Esophagus squamous epithelium (tissue), 5 donors: ENCODE measurements at regions not wholly inside any gene's neighbourhood (a gene's known extent, or its start where the extent isn't known, plus 50 kb on each side); places are given as distances from the start of the nearest gene placed in this dataset.

Source experiments
- DNase-seq: peaks from one replicate; lab custom pipeline; 2025; lab: John Stamatoyannopoulos, UW
- H3K27ac ChIP-seq, 4 donors: fragments of 200-600 bp; sonication (generic); one replicate each; pipeline ENCODE4 v1.5.1; 2016 to 2019; ENCODE audit warnings: mild to moderate bottlenecking in 1 of 4
- H3K27me3 ChIP-seq, 4 donors: fragments of 200-600 bp; sonication (generic); 1 replicate in 3 of 4; 2 replicates in 1 of 4; pipeline versions ENCODE4 v1.5.1 to v1.6.0; 2017 to 2021; ENCODE audit warnings: antibody characterized with exemption in 1 of 4
- H3K36me3 ChIP-seq, 3 donors: fragments of 200-600 bp; sonication (generic); one replicate each; pipeline ENCODE4 v1.5.1; 2016 to 2019
- H3K4me1 ChIP-seq, 3 donors: fragments of 200-600 bp; sonication (generic); one replicate each; pipeline ENCODE4 v1.5.1; 2017 to 2019
- H3K4me3 ChIP-seq, 4 donors: fragments of 200-600 bp; sonication (generic); 1 replicate in 3 of 4; 2 replicates in 1 of 4; pipeline ENCODE4 v1.5.1; 2016 to 2019; ENCODE audit warnings: mild to moderate bottlenecking in 2 of 4, moderate library complexity in 1 of 4
- H3K9me3 ChIP-seq, 3 donors: fragments of 200-600 bp; sonication (generic); one replicate each; pipeline ENCODE4 v1.5.1; 2016 to 2019
- CTCF ChIP-seq, 6 experiments: fragments of 450-650 bp in 4 of 6; fragments of 200-600 bp in 2 of 6; sonication (generic) in 2 of 6; IDR thresholded peaks; one replicate each; pipeline ENCODE4 v1.5.1; 2016 to 2019; ENCODE audit warnings: antibody characterized with exemption in 6 of 6, mild to moderate bottlenecking in 4 of 6, moderate library complexity in 4 of 6
- POLR2A ChIP-seq, 4 donors: fragments of 450-650 bp; IDR thresholded peaks; one replicate each; pipeline ENCODE4 v1.6.1; 2017; ENCODE audit warnings: antibody characterized with exemption in 4 of 4, mild to moderate bottlenecking in 4 of 4, moderate library complexity in 3 of 4
- WGBS, 2 donors: methylation state at CpG; one replicate each; pipeline ENCODE4 v1.1.5; 2018; 5-methylcytosine and 5-hydroxymethylcytosine counted together
- intact Hi-C: fragments of 100-400 bp; cut with DNase I; formaldehyde crosslinking; loops from one replicate; pipeline ENCODE4 v1.15.0; 2022
- donor health status: DM: yes; HTN: yes; CAD: no.

- Histone ChIP-seq H3K9me3 (no peaks in the 10 kb centered on the region), H3K4me1 (peaks cover 4 to 10% (median 6%) of the 10 kb centered on the region in 3 donors), H3K36me3 (no peaks in the 10 kb centered on the region), H3K27me3 (no peaks in the 10 kb centered on the region), H3K4me3 (no peak overlapping the region), H3K27ac (no peak overlapping the region)
- no peak for DNase-seq
- intact Hi-C loops: no loop called here
- TF ChIP-seq POLR2A (IDR thresholded peaks at IDR 0.05): no peak
- no peak for TF ChIP-seq CTCF (IDR thresholded peaks at IDR 0.05)
- 81 to 86% methylated on average over 2 of the region's 2 CpGs for WGBS, 2 donors
Observed at GRCh38 chr5:58138791-58139190, 321.1 kb downstream of the PLK2 start.

- DNase-seq: no peak
- 89 to 91% methylated on average over 5 of the region's 5 CpGs for WGBS, 2 donors
- Histone ChIP-seq H3K9me3 (no peaks in the 10 kb centered on the region), H3K4me1 (peaks cover 4 to 18% (median 10%) of the 10 kb centered on the region in 3 donors), H3K27me3 (no peaks in the 10 kb centered on the region), H3K36me3 (no peaks in the 10 kb centered on the region), H3K4me3 (no peak overlapping the region), H3K27ac (no peak overlapping the region)
- intact Hi-C loops: no loop called here
- TF ChIP-seq CTCF (IDR thresholded peaks at IDR 0.05) (no peak), POLR2A (IDR thresholded peaks at IDR 0.05) (no peak)
Observed at GRCh38 chr5:58136406-58136805, 323.5 kb downstream of the PLK2 start.

GRCh38 chr5:58135571-58136335 is 324.1 kb downstream of the PLK2 start:
- Histone ChIP-seq H3K27ac (no peak overlapping the region), H3K9me3 (no peaks in the 10 kb centered on the region), H3K27me3 (no peaks in the 10 kb centered on the region), H3K4me3 (no peak overlapping the region), H3K4me1 (peaks cover 4 to 18% (median 10%) of the 10 kb centered on the region in 3 donors), H3K36me3 (no peaks in the 10 kb centered on the region)
- 63 to 70% methylated on average over 5 of the region's 5 CpGs for WGBS, 2 donors
- intact Hi-C loops: no loop called here
- TF ChIP-seq POLR2A (IDR thresholded peaks at IDR 0.05): no peak
- TF ChIP-seq CTCF (IDR thresholded peaks at IDR 0.05): no peak
- DNase-seq: no peak

GRCh38 chr5:58133631-58134296 is 326.1 kb downstream of the PLK2 start:
- Histone ChIP-seq H3K4me1 (peaks cover 4 to 18% (median 10%) of the 10 kb centered on the region in 3 donors), H3K4me3 (no peak overlapping the region), H3K27ac (no peak overlapping the region), H3K9me3 (no peaks in the 10 kb centered on the region), H3K27me3 (no peaks in the 10 kb centered on the region), H3K36me3 (no peaks in the 10 kb centered on the region)
- no peak for DNase-seq
- TF ChIP-seq POLR2A (IDR thresholded peaks at IDR 0.05) (no peak), CTCF (IDR thresholded peaks at IDR 0.05) (no peak)
- 13 to 27% methylated on average over 5 of the region's 5 CpGs for WGBS, 2 donors
- intact Hi-C loops: no loop called here

- intact Hi-C loops: no loop called here
- 56 to 66% methylated on average over 7 of the region's 7 CpGs for WGBS, 2 donors
- no peak overlapping the region for H3K27ac ChIP-seq
Observed at GRCh38 chr5:58133216-58133615, 326.7 kb downstream of the PLK2 start.

More at GRCh38 chr5:58133216-58133615, 326.7 kb downstream of the PLK2 start:
- no peak for DNase-seq
- Histone ChIP-seq H3K27me3 (no peaks in the 10 kb centered on the region), H3K9me3 (no peaks in the 10 kb centered on the region), H3K36me3 (no peaks in the 10 kb centered on the region), H3K4me1 (peaks cover 4 to 18% (median 10%) of the 10 kb centered on the region in 3 donors), H3K4me3 (no peak overlapping the region)
- TF ChIP-seq CTCF (IDR thresholded peaks at IDR 0.05) (no peak), POLR2A (IDR thresholded peaks at IDR 0.05) (no peak)
